ENCODE measurements at regions not wholly inside any gene's neighbourhood (a gene's known extent, or its start where the extent isn't known, plus 50 kb on each side); places are given as distances from the start of the nearest gene placed in this dataset.

- ChIA-PET POLR2A (no interaction called here), CTCF (no interaction called here)
- Histone ChIP-seq H3K27me3 (ENCODE audit: control insufficient read depth, insufficient read depth, low read length) (no peaks in the 10 kb centered on the region), H3K27ac (ENCODE audit: low read depth, low read length) (no peak overlapping the region), H3K4me3 (ENCODE audit: low read depth, low read length) (no peak overlapping the region), H3K9me3 (ENCODE audit: control insufficient read depth, insufficient read depth, low read length) (no peaks in the 10 kb centered on the region)
- DNase-seq (ENCODE audit: low read depth, low spot score) = no peak
- no peak for TF ChIP-seq CTCF (IDR thresholded peaks at IDR 0.05; ENCODE audit: low read depth, low read length)
Observed at GRCh38 chrX:149152941-149153340, 352.2 kb downstream of the IDS start.

- H3K4me3 ChIP-seq (ENCODE audit: low read depth, low read length) = no peak overlapping the region
- ChIA-PET CTCF (no interaction called here), POLR2A (no interaction called here)
- no peaks in the 10 kb centered on the region for H3K27me3 ChIP-seq (ENCODE audit: control insufficient read depth, insufficient read depth, low read length)
- TF ChIP-seq CTCF (IDR thresholded peaks at IDR 0.05; ENCODE audit: low read depth, low read length) = no peak
- no peak for DNase-seq (ENCODE audit: low read depth, low spot score)
- no peak overlapping the region for H3K27ac ChIP-seq (ENCODE audit: low read depth, low read length)
- H3K9me3 ChIP-seq (ENCODE audit: control insufficient read depth, insufficient read depth, low read length) = no peaks in the 10 kb centered on the region
Observed at GRCh38 chrX:149151805-149152757, 353.0 kb downstream of the IDS start.

GRCh38 chrX:149145845-149146285, 359.2 kb downstream of the IDS start:
- no peak overlapping the region for H3K4me3 ChIP-seq (ENCODE audit: low read depth, low read length)
- ChIA-PET CTCF (no interaction called here), POLR2A (no interaction called here)
- H3K27me3 ChIP-seq (ENCODE audit: control insufficient read depth, insufficient read depth, low read length) = no peaks in the 10 kb centered on the region
- DNase-seq (ENCODE audit: low read depth, low spot score) = no peak
- no peak for TF ChIP-seq CTCF (IDR thresholded peaks at IDR 0.05; ENCODE audit: low read depth, low read length)
- peaks cover 6% of the 10 kb centered on the region; the same call in 1 of the 2 replicates for H3K9me3 ChIP-seq (ENCODE audit: control insufficient read depth, insufficient read depth, low read length)
- H3K27ac ChIP-seq (ENCODE audit: low read depth, low read length) = no peak overlapping the region

- no peak for DNase-seq (ENCODE audit: low read depth, low spot score)
- POLR2A ChIA-PET = no interaction called here
- Histone ChIP-seq H3K4me3 (ENCODE audit: low read depth, low read length) (no peak overlapping the region), H3K27me3 (ENCODE audit: control insufficient read depth, insufficient read depth, low read length) (no peaks in the 10 kb centered on the region), H3K27ac (ENCODE audit: low read depth, low read length) (no peak overlapping the region), H3K9me3 (ENCODE audit: control insufficient read depth, insufficient read depth, low read length) (no peaks in the 10 kb centered on the region)
- no peak for TF ChIP-seq CTCF (IDR thresholded peaks at IDR 0.05; ENCODE audit: low read depth, low read length)
- CTCF ChIA-PET = no interaction called here
Observed at GRCh38 chrX:149131774-149132173, 373.3 kb downstream of the IDS start.

GRCh38 chrX:149129767-149130166, 375.3 kb downstream of the IDS start:
- POLR2A ChIA-PET = no interaction called here
- DNase-seq (ENCODE audit: low read depth, low spot score) = no peak
- no peaks in the 10 kb centered on the region for H3K27me3 ChIP-seq (ENCODE audit: control insufficient read depth, insufficient read depth, low read length)
- CTCF ChIA-PET = no interaction called here
- H3K9me3 ChIP-seq (ENCODE audit: control insufficient read depth, insufficient read depth, low read length) = no peaks in the 10 kb centered on the region
- no peak overlapping the region for H3K4me3 ChIP-seq (ENCODE audit: low read depth, low read length)
- H3K27ac ChIP-seq (ENCODE audit: low read depth, low read length) = no peak overlapping the region
- TF ChIP-seq CTCF (IDR thresholded peaks at IDR 0.05; ENCODE audit: low read depth, low read length) = no peak

Data from AG04450 (cell line).